Spleen (tissue), 7 donors: ENCODE measurements at regions not wholly inside any gene's neighbourhood (a gene's known extent, or its start where the extent isn't known, plus 50 kb on each side); places are given as distances from the start of the nearest gene placed in this dataset.

Experiments
- POLR2AphosphoS5 ChIP-seq, 3 donors: sonication (generic); formaldehyde crosslinking; IDR thresholded peaks; one replicate each; pipeline ENCODE4 v1.5.1; 2017; ENCODE audit warnings: antibody characterized with exemption in 3 of 3
- TF ChIP-seq, protein P1 (sequence below), 11 experiments: fragments of 200-600 bp in 7 of 11; fragments of 450-650 bp in 4 of 11; sonication (generic) in 4 of 11; IDR thresholded peaks in 8 of 11; conservative IDR thresholded peaks in 3 of 11; 1 replicate in 7 of 11; 2 replicates in 4 of 11; pipeline versions ENCODE4 v1.4.0 to v1.8.0; 2016 to 2021; ENCODE audit warnings: antibody characterized with exemption in 11 of 11, inconsistent platforms in 4 of 11, mild to moderate bottlenecking in 1 of 11
- donor health status: DM: no; HTN: no; CAD: no; lungs with moderate emphysema.
- donor health status: DM: no; HTN: no; CAD: no.
- donor health status: DM: no; HTN: no; CAD: no.

DNA sequence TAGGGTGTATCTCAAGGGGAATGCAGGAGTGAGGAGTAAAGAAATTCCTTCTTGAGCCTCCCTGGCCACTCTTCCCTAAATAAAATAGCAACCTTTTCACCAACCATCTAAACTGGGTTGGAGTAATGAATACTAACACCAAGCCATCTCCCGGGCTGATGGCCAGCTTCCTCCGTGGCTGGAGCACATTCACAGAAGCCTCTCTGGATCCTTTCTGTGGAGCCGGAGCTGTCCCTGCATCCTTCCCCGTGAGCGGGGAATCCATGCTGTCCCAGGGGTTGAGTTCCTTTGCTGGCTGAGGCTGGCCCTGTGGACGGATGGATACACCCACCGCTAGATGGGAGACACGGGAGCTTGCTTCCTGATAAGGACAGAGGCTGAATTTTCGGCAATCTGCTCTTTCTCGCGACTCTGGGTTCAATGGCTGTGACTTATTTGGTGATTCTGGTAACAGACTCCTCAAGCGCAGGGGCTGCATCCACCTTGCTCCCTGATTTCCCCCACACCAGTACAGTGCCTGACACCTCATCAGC lies 370.3 kb downstream of the ZNF536 start:
- TF ChIP-seq, protein P1, sequence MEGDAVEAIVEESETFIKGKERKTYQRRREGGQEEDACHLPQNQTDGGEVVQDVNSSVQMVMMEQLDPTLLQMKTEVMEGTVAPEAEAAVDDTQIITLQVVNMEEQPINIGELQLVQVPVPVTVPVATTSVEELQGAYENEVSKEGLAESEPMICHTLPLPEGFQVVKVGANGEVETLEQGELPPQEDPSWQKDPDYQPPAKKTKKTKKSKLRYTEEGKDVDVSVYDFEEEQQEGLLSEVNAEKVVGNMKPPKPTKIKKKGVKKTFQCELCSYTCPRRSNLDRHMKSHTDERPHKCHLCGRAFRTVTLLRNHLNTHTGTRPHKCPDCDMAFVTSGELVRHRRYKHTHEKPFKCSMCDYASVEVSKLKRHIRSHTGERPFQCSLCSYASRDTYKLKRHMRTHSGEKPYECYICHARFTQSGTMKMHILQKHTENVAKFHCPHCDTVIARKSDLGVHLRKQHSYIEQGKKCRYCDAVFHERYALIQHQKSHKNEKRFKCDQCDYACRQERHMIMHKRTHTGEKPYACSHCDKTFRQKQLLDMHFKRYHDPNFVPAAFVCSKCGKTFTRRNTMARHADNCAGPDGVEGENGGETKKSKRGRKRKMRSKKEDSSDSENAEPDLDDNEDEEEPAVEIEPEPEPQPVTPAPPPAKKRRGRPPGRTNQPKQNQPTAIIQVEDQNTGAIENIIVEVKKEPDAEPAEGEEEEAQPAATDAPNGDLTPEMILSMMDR (IDR thresholded peaks at IDR 0.05 in 8 of 11, conservative IDR thresholded peaks at IDR 0.05 in 3 of 11): no peak
- TF ChIP-seq POLR2AphosphoS5 (IDR thresholded peaks at IDR 0.05): no peak
